Trophoblast cell (in vitro differentiated cells and primary cell): ENCODE measurements at regions not wholly inside any gene's neighbourhood (a gene's known extent, or its start where the extent isn't known, plus 50 kb on each side); places are given as distances from the start of the nearest gene placed in this dataset.

Source experiments
- DNase-seq, 2 donors: peaks; one replicate each; pipeline ENCODE4 v3.0.0-alpha.2; 2016
- H2AFZ ChIP-seq: 2 replicates; pipeline ENCODE4 v1.6.1; 2013; ENCODE audit warnings: low read length, moderate library complexity, mild to moderate bottlenecking; ENCODE audit not compliant: insufficient read depth, poor library complexity
- H2AK5ac ChIP-seq: 2 replicates; pipeline ENCODE4 v1.6.1; 2013; ENCODE audit warnings: mild to moderate bottlenecking, low read length
- H2BK120ac ChIP-seq: 2 replicates; pipeline ENCODE4 v1.6.1; 2013; ENCODE audit warnings: low read length, mild to moderate bottlenecking, moderate library complexity; ENCODE audit not compliant: insufficient read depth, poor library complexity
- H2BK12ac ChIP-seq: 2 replicates; pipeline ENCODE4 v1.6.1; 2013; ENCODE audit warnings: mild to moderate bottlenecking, low read length, moderate library complexity
- H2BK5ac ChIP-seq: 2 replicates; pipeline ENCODE4 v1.6.1; 2013; ENCODE audit warnings: low read length, low read depth, moderate library complexity, mild to moderate bottlenecking; ENCODE audit not compliant: poor library complexity
- H3K14ac ChIP-seq: 2 replicates; pipeline ENCODE4 v1.6.1; 2013; ENCODE audit warnings: mild to moderate bottlenecking, low read length
- H3K18ac ChIP-seq: 2 replicates; pipeline ENCODE4 v1.6.1; 2013; ENCODE audit warnings: mild to moderate bottlenecking, low read length
- H3K23ac ChIP-seq: 2 replicates; pipeline ENCODE4 v1.6.1; 2013; ENCODE audit warnings: low read length
- H3K27ac ChIP-seq: 2 replicates; pipeline ENCODE4 v1.5.1; 2013; ENCODE audit warnings: low read depth, mild to moderate bottlenecking, inconsistent platforms, low read length, moderate library complexity
- H3K27me3 ChIP-seq: 2 replicates; pipeline ENCODE4 v1.6.1; 2013; ENCODE audit warnings: inconsistent platforms, mild to moderate bottlenecking, low read length, moderate library complexity; ENCODE audit not compliant: insufficient read depth
- H3K36me3 ChIP-seq, 2 experiments: 1 replicate in 1 of 2; 2 replicates in 1 of 2; pipeline ENCODE4 v1.6.1; 2013; ENCODE audit warnings: low read length in 2 of 2, mild to moderate bottlenecking in 2 of 2, moderate library complexity in 1 of 2; ENCODE audit not compliant: insufficient read depth in 2 of 2, control insufficient read depth in 1 of 2
- H3K4ac ChIP-seq: 2 replicates; pipeline ENCODE4 v1.6.1; 2013; ENCODE audit warnings: low read depth, mild to moderate bottlenecking, low read length, moderate library complexity
- H3K4me1 ChIP-seq, 2 experiments: 1 replicate in 1 of 2; 2 replicates in 1 of 2; pipeline ENCODE4 v1.6.1; 2013; ENCODE audit warnings: low read length in 2 of 2, mild to moderate bottlenecking in 2 of 2, moderate library complexity in 1 of 2; ENCODE audit not compliant: insufficient read depth in 2 of 2, control insufficient read depth in 1 of 2
- H3K4me2 ChIP-seq: 2 replicates; pipeline ENCODE4 v1.6.1; 2013; ENCODE audit warnings: inconsistent platforms, mild to moderate bottlenecking, low read length, moderate library complexity
- H3K4me3 ChIP-seq: 2 replicates; pipeline ENCODE4 v1.5.1; 2013; ENCODE audit warnings: mild to moderate bottlenecking, low read depth, low read length, inconsistent platforms
- H3K79me1 ChIP-seq: one replicate; pipeline ENCODE4 v1.6.1; 2013; ENCODE audit warnings: low read length
- H3K79me2 ChIP-seq: 2 replicates; pipeline ENCODE4 v1.6.1; 2013; ENCODE audit warnings: low read length, mild to moderate bottlenecking; ENCODE audit not compliant: control insufficient read depth, insufficient read depth, poor library complexity
- H3K9ac ChIP-seq: 2 replicates; pipeline ENCODE4 v1.6.1; 2013; ENCODE audit warnings: mild to moderate bottlenecking, low read length
- H3K9me3 ChIP-seq: 2 replicates; pipeline ENCODE4 v1.6.1; 2013; ENCODE audit warnings: low read depth, mild to moderate bottlenecking, control low read depth, inconsistent platforms, low read length; ENCODE audit not compliant: insufficient read depth
- H4K12ac ChIP-seq: 2 replicates; pipeline ENCODE4 v1.6.1; 2013; ENCODE audit warnings: low read depth, mild to moderate bottlenecking, low read length, moderate library complexity
- H4K8ac ChIP-seq: 2 replicates; pipeline ENCODE4 v1.6.1; 2013; ENCODE audit warnings: low read depth, mild to moderate bottlenecking, low read length, moderate library complexity
- H4K91ac ChIP-seq: one replicate; pipeline ENCODE4 v1.6.1; 2013; ENCODE audit warnings: low read depth, mild to moderate bottlenecking, low read length, moderate library complexity
- WGBS: extraction: QIAGEN DNeasy Blood & Tissue Kit; methylation state at CpG from one replicate; pipeline ENCODE4 v1.1.7; 2013; ENCODE audit warnings: missing lambda C conversion rate; ENCODE audit not compliant: insufficient read length, insufficient coverage; ENCODE audit errors: extremely low coverage; 5-methylcytosine and 5-hydroxymethylcytosine counted together

DNA sequence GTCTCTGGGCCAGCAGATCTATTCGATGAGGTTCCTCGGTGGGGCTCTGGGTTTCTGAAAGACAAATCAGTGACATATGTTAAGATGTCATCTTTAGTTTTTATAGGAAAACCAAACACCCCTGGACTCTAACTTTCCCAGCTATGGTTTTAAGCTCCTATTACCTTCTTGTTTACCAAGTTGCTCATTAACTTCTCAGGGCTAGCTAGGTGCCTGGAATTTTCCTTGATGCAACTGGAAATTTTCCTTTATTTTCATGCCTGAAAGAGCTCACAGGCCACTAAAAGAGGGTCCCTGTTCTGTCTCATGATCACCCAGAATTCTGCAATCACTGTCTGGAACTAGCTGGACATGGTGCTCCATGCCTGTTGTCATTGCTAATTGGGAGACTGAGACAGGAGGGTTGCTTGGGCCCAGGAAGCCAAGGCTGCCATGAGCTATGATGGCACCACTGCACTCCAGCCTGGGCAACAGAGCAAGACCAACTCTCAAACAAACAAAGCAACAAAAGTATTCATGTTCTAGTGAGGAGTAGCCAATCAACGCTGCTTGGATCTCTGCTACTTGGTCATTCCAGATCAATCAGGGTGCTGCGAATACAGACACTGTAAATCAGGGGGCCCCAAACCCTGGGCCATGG, 1173.5 kb upstream of the AUTS2 start:
- Histone ChIP-seq H2BK5ac (no peak overlapping the region), H3K4me1 (peaks cover 0 to 2% of the 10 kb centered on the region in 2 experiments), H4K91ac (no peak overlapping the region), H4K12ac (no peak overlapping the region), H3K4me3 (no peak overlapping the region), H3K27ac (no peak overlapping the region), H3K4ac (no peak overlapping the region), H3K14ac (no peak overlapping the region), H3K18ac (no peak overlapping the region), H4K8ac (no peak overlapping the region), H2BK120ac (no peak overlapping the region), H3K79me2 (no peaks in the 10 kb centered on the region), H3K9me3 (no peaks in the 10 kb centered on the region), H3K27me3 (no peaks in the 10 kb centered on the region), H3K9ac (no peak overlapping the region), H3K36me3 (no peaks in the 10 kb centered on the region), H2AFZ (no peak overlapping the region), H3K79me1 (no peaks in the 10 kb centered on the region), H2AK5ac (no peak overlapping the region), H3K4me2 (no peak overlapping the region), H3K23ac (no peak overlapping the region), H2BK12ac (no peak overlapping the region)
- no CpG with 5 or more reads among the region's 4 CpGs for WGBS
- DNase-seq = no peak

DNA sequence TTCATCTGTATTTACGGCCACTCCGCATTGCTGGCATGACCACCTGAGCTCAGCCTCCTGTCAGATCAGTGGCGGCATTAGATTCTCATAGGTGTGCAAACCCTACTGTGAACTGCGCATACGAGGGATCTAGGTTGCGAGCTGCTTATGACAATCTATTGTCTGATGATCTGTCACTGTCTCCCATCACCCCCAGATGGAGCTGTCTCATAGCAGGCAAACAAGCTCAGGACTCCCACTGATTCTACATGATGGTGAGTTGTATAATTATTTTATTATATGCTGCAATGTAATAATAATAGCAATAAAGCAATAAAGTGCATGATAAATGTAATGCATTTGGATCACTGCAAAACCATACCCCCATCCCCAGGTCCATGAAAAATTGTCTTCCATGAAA, 1172.9 kb upstream of the AUTS2 start:
- WGBS = no CpG with 5 or more reads among the region's 6 CpGs
- H4K91ac ChIP-seq = no peak overlapping the region

DNA sequence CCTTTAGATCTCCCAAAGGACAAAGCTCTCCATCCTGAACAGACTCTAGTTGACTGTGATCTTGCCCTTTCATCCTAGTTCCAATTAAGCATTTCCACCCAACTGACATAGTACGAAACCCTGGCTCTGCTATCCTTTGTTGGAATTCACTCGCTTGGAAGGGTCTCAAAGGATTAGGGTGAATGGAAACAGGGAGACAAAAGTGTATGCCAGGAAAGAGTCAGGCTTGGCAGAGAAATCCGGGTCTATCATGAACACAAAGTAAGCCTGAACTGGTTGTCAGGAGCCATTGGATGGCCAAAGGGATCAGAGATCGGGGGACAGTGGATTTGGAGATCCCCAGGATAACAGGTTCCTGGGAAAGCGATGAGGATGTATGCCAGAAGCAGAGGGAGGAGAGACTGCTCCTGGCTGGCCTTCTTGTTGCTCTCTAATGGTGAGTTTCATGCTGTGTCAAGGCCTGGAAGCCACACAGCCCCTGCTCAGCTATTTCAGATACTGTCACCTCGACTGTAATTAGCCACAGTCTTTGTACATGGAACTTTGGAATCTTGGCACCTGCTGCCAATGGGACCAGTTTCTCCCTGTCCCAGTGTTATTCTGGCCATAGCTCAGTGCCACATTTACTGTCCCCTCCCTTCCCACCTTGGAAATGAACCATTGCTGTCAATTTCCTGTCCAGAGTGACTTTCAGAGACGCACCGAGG, 1168.7 kb upstream of the AUTS2 start:
- H3K79me2 ChIP-seq = no peaks in the 10 kb centered on the region
- no peak overlapping the region for H3K14ac ChIP-seq
- no peak overlapping the region for H3K4me3 ChIP-seq
- H3K27ac ChIP-seq = no peak overlapping the region
- H4K91ac ChIP-seq = no peak overlapping the region
- DNase-seq = no peak
- H4K12ac ChIP-seq = no peak overlapping the region
- no peak overlapping the region for H2BK5ac ChIP-seq
- no peaks in the 10 kb centered on the region for H3K27me3 ChIP-seq
- no peak overlapping the region for H2BK12ac ChIP-seq
- H3K4ac ChIP-seq = no peak overlapping the region
- no peak overlapping the region for H3K9ac ChIP-seq
- H3K23ac ChIP-seq = no peak overlapping the region
- no peak overlapping the region for H2AFZ ChIP-seq
- H3K18ac ChIP-seq = no peak overlapping the region
- no CpG with 5 or more reads among the region's 8 CpGs for WGBS
- H3K36me3 ChIP-seq = no peaks in the 10 kb centered on the region
- H3K4me2 ChIP-seq = no peak overlapping the region
- no peak overlapping the region for H4K8ac ChIP-seq
- no peak overlapping the region for H2BK120ac ChIP-seq
- H3K9me3 ChIP-seq = no peaks in the 10 kb centered on the region
- no peaks in the 10 kb centered on the region for H3K79me1 ChIP-seq
- peaks cover 0 to 2% of the 10 kb centered on the region in 2 experiments for H3K4me1 ChIP-seq
- no peak overlapping the region for H2AK5ac ChIP-seq

More for the DNA sequence above, 1172.9 kb upstream of the AUTS2 start:
- H2BK5ac ChIP-seq = no peak overlapping the region
- no peaks in the 10 kb centered on the region for H3K79me1 ChIP-seq
- H3K4me2 ChIP-seq = no peak overlapping the region
- H3K23ac ChIP-seq = no peak overlapping the region
- no peak overlapping the region for H4K8ac ChIP-seq
- no peak overlapping the region for H3K18ac ChIP-seq
- H3K27me3 ChIP-seq = no peaks in the 10 kb centered on the region
- H4K12ac ChIP-seq = no peak overlapping the region
- no peaks in the 10 kb centered on the region for H3K9me3 ChIP-seq
- no peak for DNase-seq
- no peak overlapping the region for H3K27ac ChIP-seq
- no peak overlapping the region for H3K4me3 ChIP-seq
- H2BK12ac ChIP-seq = no peak overlapping the region
- no peak overlapping the region for H2AFZ ChIP-seq
- no peaks in the 10 kb centered on the region for H3K36me3 ChIP-seq
- H3K14ac ChIP-seq = no peak overlapping the region
- H3K79me2 ChIP-seq = no peaks in the 10 kb centered on the region
- H3K4me1 ChIP-seq = peaks cover 0 to 2% of the 10 kb centered on the region in 2 experiments
- no peak overlapping the region for H3K4ac ChIP-seq
- H2AK5ac ChIP-seq = no peak overlapping the region
- no peak overlapping the region for H2BK120ac ChIP-seq
- H3K9ac ChIP-seq = no peak overlapping the region

DNA sequence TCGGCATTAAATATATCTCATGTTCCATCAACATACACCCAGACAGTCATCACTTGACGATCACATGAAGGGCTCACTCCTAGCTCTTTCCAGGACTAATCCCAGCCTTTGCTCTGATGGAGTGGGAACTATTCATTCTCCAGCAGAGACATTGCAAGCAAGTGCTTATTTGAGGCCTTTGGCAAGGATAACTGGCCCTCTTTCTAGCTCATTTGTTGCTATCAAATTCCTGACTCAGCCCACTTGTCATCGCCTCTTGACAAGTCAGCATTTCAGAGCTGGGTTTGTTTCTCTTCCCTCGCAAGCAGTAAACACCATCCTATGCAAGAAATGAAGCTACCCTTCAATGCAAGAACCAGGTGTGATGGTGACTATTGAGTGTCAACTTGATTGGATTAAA, 1165.7 kb upstream of the AUTS2 start:
- Histone ChIP-seq H3K9ac (no peak overlapping the region), H3K4ac (no peak overlapping the region), H3K18ac (no peak overlapping the region), H3K79me1 (no peaks in the 10 kb centered on the region), H3K9me3 (no peaks in the 10 kb centered on the region), H3K27me3 (no peaks in the 10 kb centered on the region), H3K4me2 (no peak overlapping the region), H3K23ac (no peak overlapping the region), H2AFZ (no peak overlapping the region), H3K4me1 (peaks cover 3 to 4% of the 10 kb centered on the region in 2 experiments), H3K14ac (no peak overlapping the region), H3K36me3 (no peaks in the 10 kb centered on the region), H4K91ac (no peak overlapping the region), H3K4me3 (no peak overlapping the region), H4K12ac (no peak overlapping the region), H4K8ac (no peak overlapping the region), H2BK5ac (no peak overlapping the region), H2BK120ac (no peak overlapping the region), H2AK5ac (no peak overlapping the region), H3K27ac (no peak overlapping the region), H2BK12ac (no peak overlapping the region), H3K79me2 (no peaks in the 10 kb centered on the region)
- DNase-seq = no peak
- WGBS = no CpG with 5 or more reads among the region's 4 CpGs
